ENCODE measurements at regions not wholly inside any gene's neighbourhood (a gene's known extent, or its start where the extent isn't known, plus 50 kb on each side); places are given as distances from the start of the nearest gene placed in this dataset.

GRCh38 chr10:8214587-8214986, 160.1 kb downstream of the GATA3 start:
- TF ChIP-seq CTCF (IDR thresholded peaks at IDR 0.05; ENCODE audit: low read depth, low read length, poor library complexity, severe bottlenecking) (no peak), EZH2phosphoT487 (IDR thresholded peaks at IDR 0.05; ENCODE audit: borderline replicate concordance, low read length) (no peak)

All from DOHH2 (cell line).